Heart right ventricle (tissue), 16 donors: ENCODE measurements at regions not wholly inside any gene's neighbourhood (a gene's known extent, or its start where the extent isn't known, plus 50 kb on each side); places are given as distances from the start of the nearest gene placed in this dataset.
"Not testable (repeated sequence)": the region's sequence is repeated elsewhere in the genome, so short reads cannot be mapped to it uniquely, and the experiment has no call there.

ENCODE experiments used
- ATAC-seq, 8 donors: fragments of 200-7000 bp; cut with Tn5 transposase; one replicate each; pipeline ENCODE4 v1.9.1; 2020; ENCODE audit warnings: mild to moderate bottlenecking in 8 of 8, moderate library complexity in 8 of 8, moderate number of reproducible peaks in 1 of 8
- DNase-seq, 2 donors: peaks; one replicate each; pipeline ENCODE4 v3.0.0-alpha.2; 2020
- H3K27ac ChIP-seq, 10 donors: fragments of 200-600 bp; sonication (generic) in 2 of 10; one replicate each; pipeline versions ENCODE4 v1.5.0 to v1.8.0; 2020 to 2022; ENCODE audit warnings: mild to moderate bottlenecking in 3 of 10
- H3K27me3 ChIP-seq, 7 donors: fragments of 200-600 bp; one replicate each; pipeline ENCODE4 v1.8.0; 2021 to 2022; ENCODE audit warnings: mild to moderate bottlenecking in 2 of 7
- H3K36me3 ChIP-seq, 9 donors: fragments of 200-600 bp; sonication (generic) in 1 of 9; one replicate each; pipeline versions ENCODE4 v1.5.0 to v1.8.0; 2020 to 2022; ENCODE audit warnings: mild to moderate bottlenecking in 2 of 9
- H3K4me1 ChIP-seq, 9 donors: fragments of 200-600 bp; sonication (generic) in 1 of 9; one replicate each; pipeline versions ENCODE4 v1.5.0 to v1.8.0; 2020 to 2022; ENCODE audit warnings: mild to moderate bottlenecking in 4 of 9
- H3K4me3 ChIP-seq, 10 donors: fragments of 200-600 bp; sonication (generic) in 2 of 10; one replicate each; pipeline versions ENCODE4 v1.5.0 to v1.8.0; 2020 to 2022; ENCODE audit warnings: mild to moderate bottlenecking in 7 of 10, moderate library complexity in 2 of 10
- H3K9me3 ChIP-seq, 11 donors: fragments of 200-600 bp in 10 of 11; sonication (generic) in 2 of 11; one replicate each; pipeline versions ENCODE4 v1.5.0 to v1.8.0; 2013 to 2022; ENCODE audit warnings: mild to moderate bottlenecking in 2 of 11, control low read depth in 1 of 11, moderate library complexity in 1 of 11
- CTCF ChIP-seq, 9 donors: fragments of 200-600 bp; sonication (generic) in 2 of 9; IDR thresholded peaks; one replicate each; pipeline versions ENCODE4 v1.5.0 to v1.8.0; 2021 to 2022; ENCODE audit warnings: antibody characterized with exemption in 9 of 9, mild to moderate bottlenecking in 5 of 9, moderate library complexity in 1 of 9
- WGBS, 2 donors: extraction: QIAGEN DNeasy Blood & Tissue Kit; methylation state at CpG; one replicate each; pipeline ENCODE4 v1.1.7; 2013; ENCODE audit warnings: inconsistent platforms in 1 of 2; 5-methylcytosine and 5-hydroxymethylcytosine counted together
- intact Hi-C, 10 donors: fragments of 100-400 bp; cut with DNase I; formaldehyde crosslinking; loops; one replicate each; pipeline versions ENCODE4 v1.11.1 to v1.14.2; 2022
- donor health status: Arrhythmogenic right ventricular cardiomyopathy.
- donor health status: ischemic (EF 13 %, LVEDD 7.1; RV severe dilation, severe dysfunction).
- donor health status: healthy with polysubstance abuse.
- donor health status: DM: no; HTN: yes; CAD: no.
- donor health status: DM: no; HTN: no; CAD: no.
- donor health status: ischemic (EF 25% LVEDD 6.9; RV normal size, moderate dysfunction).
- donor health status: ischemic (EF 25% LVEDD 5.7; RV mildly dilated, moderate dysfunction).
- donor health status: healthy.
- donor health status: DM: yes; HTN: yes; CAD: no.
- donor health status: Ischemic cardiomyopathy.
- donor health status: ischemic (EF 35%, LVEDD 5.7; RV mildly dilated, moderate dysfunction).
- donor health status: nonischemic (EF 11% LVEDD 7.7; RV severe dilation, severe dysfunction).
- donor health status: DM: yes; HTN: yes; CAD: no.
- donor health status: PGD.
- donor health status: ischemic (EF 29% LVEDD 5.4; RV normal size, mild dysfunction).
- donor health status: nonischemic (EF 23%, LVEDD 6.1; RV moderate dilation, normal function).

- H3K27ac ChIP-seq: no peak overlapping the region
- no peak overlapping the region for H3K4me3 ChIP-seq
- no peak for ATAC-seq
- 36 to 38% methylated on average over 5 of the region's 5 CpGs for WGBS, 2 donors
- H3K36me3 ChIP-seq: no peaks in the 10 kb centered on the region
- TF ChIP-seq CTCF (IDR thresholded peaks at IDR 0.05): no peak
- intact Hi-C loops: loop anchor here in 1 of 10 donors (10.0 kb wide), 1 partner anchor 55 kb away; no protein-coding TSS in a partner anchor
- DNase-seq: no peak
- no peaks in the 10 kb centered on the region for H3K9me3 ChIP-seq
- peaks cover 0 to 20% (median 0%) of the 10 kb centered on the region in 7 donors for H3K27me3 ChIP-seq
- no peaks in the 10 kb centered on the region for H3K4me1 ChIP-seq
Observed at GRCh38 chr16:9670033-9670432, 512.2 kb downstream of the GRIN2A start.

GRCh38 chr16:9670616-9671015 is 511.6 kb downstream of the GRIN2A start:
- not testable (repeated sequence) for ATAC-seq, H3K4me3 ChIP-seq, H3K36me3 ChIP-seq, H3K4me1 ChIP-seq, H3K9me3 ChIP-seq, H3K27ac ChIP-seq, DNase-seq
- peaks cover 0 to 20% (median 0%) of the 10 kb centered on the region in 7 donors for H3K27me3 ChIP-seq
- WGBS, 2 donors: 74 to 75% methylated on average over 5 of the region's 5 CpGs
- intact Hi-C loops: loop anchor here in 1 of 10 donors (10.0 kb wide), 1 partner anchor 56 kb away; no protein-coding TSS in a partner anchor

GRCh38 chr16:9676560-9677300 is 505.5 kb downstream of the GRIN2A start:
- 72 to 91% methylated on average over 5 to 12 of the region's 12 CpGs for WGBS, 2 donors
- not testable (repeated sequence) for ATAC-seq, H3K4me3 ChIP-seq, H3K4me1 ChIP-seq, DNase-seq, H3K36me3 ChIP-seq, H3K9me3 ChIP-seq, H3K27ac ChIP-seq
- peaks cover 0 to 19% (median 7%) of the 10 kb centered on the region in 7 donors for H3K27me3 ChIP-seq
- intact Hi-C loops: loop anchor here in 1 of 10 donors (10.0 kb wide), 1 partner anchor 62 kb away; no protein-coding TSS in a partner anchor

DNA sequence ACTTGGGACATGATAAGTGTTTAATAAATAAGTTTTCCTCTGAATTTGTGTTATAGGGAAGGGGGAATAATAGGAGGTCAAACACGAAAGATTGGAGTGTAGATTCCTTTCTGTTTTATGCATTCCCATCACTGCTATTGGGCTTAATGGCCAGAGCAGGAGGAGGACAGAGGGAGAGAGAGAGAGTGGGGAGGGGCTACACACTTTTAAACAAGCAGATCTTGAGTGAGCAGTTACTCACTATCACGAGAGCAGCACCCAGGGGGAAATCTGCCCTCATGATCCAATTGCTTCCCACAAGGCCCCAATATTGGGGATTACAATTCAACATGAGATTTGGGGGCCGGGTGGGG is 505.0 kb downstream of the GRIN2A start:
- ATAC-seq (no peak), DNase-seq (no peak)
- Histone ChIP-seq H3K36me3 (no peaks in the 10 kb centered on the region), H3K4me3 (no peak overlapping the region), H3K9me3 (no peaks in the 10 kb centered on the region), H3K4me1 (no peaks in the 10 kb centered on the region), H3K27me3 (peaks cover 0 to 23% (median 7%) of the 10 kb centered on the region in 7 donors), H3K27ac (no peak overlapping the region)
- intact Hi-C loops: loop anchor here in 1 of 10 donors (10.0 kb wide), 1 partner anchor 62 kb away; no protein-coding TSS in a partner anchor
- no peak for TF ChIP-seq CTCF (IDR thresholded peaks at IDR 0.05)
- whole genome bisulfite sequencing, 2 donors: 64 to 70% methylated on average over 3 of the region's 3 CpGs

- Histone ChIP-seq H3K4me3 (no peak overlapping the region), H3K27ac (no peak overlapping the region), H3K27me3 (peaks cover 0 to 36% (median 7%) of the 10 kb centered on the region in 7 donors), H3K4me1 (no peaks in the 10 kb centered on the region), H3K36me3 (no peaks in the 10 kb centered on the region), H3K9me3 (peaks cover 0 to 12% (median 0%) of the 10 kb centered on the region in 11 donors)
- DNase-seq: no peak
- ATAC-seq: no peak
- 31 to 38% methylated on average over 11 of the region's 11 CpGs for WGBS, 2 donors
- TF ChIP-seq CTCF (IDR thresholded peaks at IDR 0.05): no peak
- intact Hi-C loops: loop anchor here in 1 of 10 donors (10.0 kb wide), 1 partner anchor 64 kb away; no protein-coding TSS in a partner anchor
Observed at GRCh38 chr16:9679213-9679767, 502.9 kb downstream of the GRIN2A start.
